ENCODE measurements at regions not wholly inside any gene's neighbourhood (a gene's known extent, or its start where the extent isn't known, plus 50 kb on each side); places are given as distances from the start of the nearest gene placed in this dataset.
"Not testable (repeated sequence)": the region's sequence is repeated elsewhere in the genome, so short reads cannot be mapped to it uniquely, and the experiment has no call there.

DNA sequence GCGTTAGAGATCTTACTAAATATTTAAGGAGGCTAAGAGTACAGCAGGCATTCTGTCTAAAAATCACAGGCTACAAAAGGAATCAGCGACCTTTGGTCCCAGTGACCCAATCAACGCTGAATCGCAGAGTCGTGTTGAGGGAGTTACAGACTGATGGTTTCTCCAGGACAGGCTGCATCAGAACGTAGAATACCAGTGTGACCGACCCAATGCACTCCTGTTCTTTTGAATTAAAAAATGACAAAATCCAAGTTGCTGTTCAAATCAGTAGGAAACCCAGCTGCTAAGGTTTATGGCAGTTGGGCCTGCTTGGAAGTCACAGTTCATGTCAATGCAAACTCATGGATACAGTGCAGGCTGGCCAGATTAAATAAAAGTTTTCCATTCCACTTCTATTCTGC lies 155.8 kb upstream of the AFDN start:
- H3K36me3 ChIP-seq, result no peaks in the 10 kb centered on the region
- peaks cover 0 to 6% of the 10 kb centered on the region in 2 donors for H3K9me3 ChIP-seq
- intact Hi-C loops (cut with DNase I), result no loop called here
- H3K27me3 ChIP-seq, result no peaks in the 10 kb centered on the region
- H3K4me3 ChIP-seq, result no peak overlapping the region
- no peak overlapping the region for H3K27ac ChIP-seq
- TF ChIP-seq, protein P1, sequence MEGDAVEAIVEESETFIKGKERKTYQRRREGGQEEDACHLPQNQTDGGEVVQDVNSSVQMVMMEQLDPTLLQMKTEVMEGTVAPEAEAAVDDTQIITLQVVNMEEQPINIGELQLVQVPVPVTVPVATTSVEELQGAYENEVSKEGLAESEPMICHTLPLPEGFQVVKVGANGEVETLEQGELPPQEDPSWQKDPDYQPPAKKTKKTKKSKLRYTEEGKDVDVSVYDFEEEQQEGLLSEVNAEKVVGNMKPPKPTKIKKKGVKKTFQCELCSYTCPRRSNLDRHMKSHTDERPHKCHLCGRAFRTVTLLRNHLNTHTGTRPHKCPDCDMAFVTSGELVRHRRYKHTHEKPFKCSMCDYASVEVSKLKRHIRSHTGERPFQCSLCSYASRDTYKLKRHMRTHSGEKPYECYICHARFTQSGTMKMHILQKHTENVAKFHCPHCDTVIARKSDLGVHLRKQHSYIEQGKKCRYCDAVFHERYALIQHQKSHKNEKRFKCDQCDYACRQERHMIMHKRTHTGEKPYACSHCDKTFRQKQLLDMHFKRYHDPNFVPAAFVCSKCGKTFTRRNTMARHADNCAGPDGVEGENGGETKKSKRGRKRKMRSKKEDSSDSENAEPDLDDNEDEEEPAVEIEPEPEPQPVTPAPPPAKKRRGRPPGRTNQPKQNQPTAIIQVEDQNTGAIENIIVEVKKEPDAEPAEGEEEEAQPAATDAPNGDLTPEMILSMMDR (IDR thresholded peaks at IDR 0.05), result no peak
- no peak for ATAC-seq
- H3K4me1 ChIP-seq, result peaks cover 0 to 2% of the 10 kb centered on the region in 2 donors
- DNase-seq, result no peak

DNA sequence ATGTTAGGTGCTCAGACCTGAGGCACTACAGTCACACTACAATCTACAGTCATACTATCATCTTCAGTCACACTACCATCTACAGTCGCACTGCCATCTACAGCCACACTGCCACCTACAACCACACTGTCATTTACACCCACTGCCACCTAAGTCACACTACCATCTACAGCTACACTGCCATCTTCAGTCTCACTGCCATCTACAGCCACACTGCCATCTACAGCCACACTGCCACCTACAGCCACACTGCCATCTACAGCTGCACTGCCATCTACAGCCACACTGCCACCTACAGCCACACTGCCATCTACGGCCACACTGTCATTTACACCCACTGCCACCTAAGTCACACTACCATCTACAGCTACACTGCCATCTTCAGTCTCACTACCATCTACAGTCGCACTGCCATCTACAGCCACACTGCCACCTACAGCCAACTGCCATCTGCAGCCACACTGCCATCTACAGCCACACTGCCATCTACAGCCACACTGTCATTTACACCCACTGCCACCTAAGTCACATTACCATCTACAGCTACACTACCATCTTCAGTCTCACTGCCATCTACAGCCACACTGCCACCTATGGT lies 155.2 kb upstream of the AFDN start:
- ATAC-seq; intact Hi-C loops (cut with DNase I); H3K4me1 ChIP-seq; DNase-seq; H3K9me3 ChIP-seq; H3K4me3 ChIP-seq; H3K36me3 ChIP-seq; H3K27me3 ChIP-seq; H3K27ac ChIP-seq: not testable (repeated sequence)

DNA sequence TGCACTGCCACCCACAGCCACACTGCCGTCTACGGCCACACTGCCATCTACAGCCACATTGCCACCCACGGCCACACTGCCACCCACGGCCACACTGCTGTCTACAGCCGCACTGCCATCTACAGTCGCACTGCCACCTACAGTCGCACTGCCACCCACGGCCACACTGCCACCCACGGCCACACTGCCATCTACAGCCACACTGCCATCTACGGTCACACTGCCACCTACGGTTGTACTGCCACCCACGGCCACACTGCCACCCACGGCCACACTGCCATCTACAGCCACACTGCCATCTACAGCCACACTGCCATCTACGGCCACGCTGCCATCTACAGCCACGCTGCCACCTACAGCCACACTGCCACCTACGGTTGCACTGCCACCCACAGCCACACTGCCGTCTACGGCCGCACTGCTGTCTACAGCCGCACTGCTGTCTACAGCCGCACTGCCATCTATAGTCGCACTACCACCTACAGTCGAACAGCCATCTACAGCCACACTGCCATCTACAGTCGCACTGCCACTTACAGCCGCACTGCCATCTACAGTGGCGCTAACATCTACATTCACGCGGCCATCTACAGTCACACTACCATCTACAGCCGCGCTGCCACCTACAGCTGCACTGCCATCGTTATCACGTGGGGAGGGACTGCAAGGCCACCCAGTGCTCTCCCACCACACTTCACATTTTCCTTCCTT lies 154.6 kb upstream of the AFDN start:
- no peak overlapping the region for H3K27ac ChIP-seq
- H3K36me3 ChIP-seq, result no peaks in the 10 kb centered on the region
- H3K4me3 ChIP-seq, result no peak overlapping the region
- H3K9me3 ChIP-seq, result peaks cover 0 to 6% of the 10 kb centered on the region in 2 donors
- intact Hi-C loops (cut with DNase I), result no loop called here
- peaks cover 0 to 4% of the 10 kb centered on the region in 2 donors for H3K4me1 ChIP-seq
- DNase-seq (no peak), ATAC-seq (no peak)
- peaks cover 0 to 8% of the 10 kb centered on the region in 2 donors for H3K27me3 ChIP-seq
- TF ChIP-seq, protein P1 (IDR thresholded peaks at IDR 0.05), result no peak

DNA sequence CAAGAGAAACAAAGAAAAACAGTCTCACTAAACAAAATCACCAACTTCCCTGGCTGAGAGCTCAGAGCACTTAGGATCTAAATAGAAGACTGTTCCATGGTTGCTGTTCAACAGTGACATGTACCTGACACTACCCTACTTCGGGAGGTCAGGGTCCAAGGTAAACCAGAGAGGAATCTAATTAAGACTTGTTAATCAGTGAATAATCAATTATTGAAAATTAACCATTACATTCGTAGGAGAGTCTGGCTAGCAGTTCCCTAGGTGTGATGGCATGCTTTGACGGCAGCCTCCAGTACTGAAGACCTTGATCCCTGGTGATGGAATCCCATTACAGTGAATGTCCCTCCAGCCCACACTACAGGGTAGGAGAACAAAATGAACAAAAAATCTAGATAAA lies 154.0 kb upstream of the AFDN start:
- Histone ChIP-seq H3K27ac (no peak overlapping the region), H3K27me3 (peaks cover 0 to 14% of the 10 kb centered on the region in 2 donors), H3K9me3 (peaks cover 0 to 6% of the 10 kb centered on the region in 2 donors), H3K4me3 (no peak overlapping the region), H3K4me1 (peaks cover 0 to 10% of the 10 kb centered on the region in 2 donors), H3K36me3 (no peaks in the 10 kb centered on the region)
- DNase-seq (no peak), ATAC-seq (no peak)
- TF ChIP-seq, protein P1 (IDR thresholded peaks at IDR 0.05), result no peak
- intact Hi-C loops (cut with DNase I), result no loop called here

DNA sequence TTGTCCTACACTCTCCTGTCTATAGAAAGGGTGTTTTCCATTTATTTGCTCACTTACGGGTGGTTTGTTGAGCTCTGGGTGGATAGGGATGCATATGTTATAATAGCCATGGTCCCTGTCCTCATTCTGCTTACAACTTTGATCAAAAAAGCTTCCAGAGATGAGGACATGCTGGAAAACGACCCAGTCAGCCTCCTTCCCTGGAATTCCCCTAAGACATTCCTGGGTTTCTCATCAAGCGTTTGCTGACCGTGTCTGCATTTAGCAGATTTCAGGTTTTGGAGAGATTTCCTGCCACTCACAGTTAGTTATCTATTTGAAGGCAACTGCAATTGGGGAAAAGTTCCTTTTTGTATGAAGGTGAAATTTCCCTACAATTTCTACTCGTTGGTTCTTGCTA lies 152.8 kb upstream of the AFDN start:
- H3K4me3 ChIP-seq, result no peak overlapping the region
- TF ChIP-seq, protein P1 (IDR thresholded peaks at IDR 0.05), result no peak
- peaks cover 9 to 26% of the 10 kb centered on the region in 2 donors for H3K27me3 ChIP-seq
- H3K4me1 ChIP-seq, result peaks cover 0 to 22% of the 10 kb centered on the region in 2 donors
- no peak overlapping the region for H3K27ac ChIP-seq
- intact Hi-C loops (cut with DNase I), result no loop called here
- peaks cover 0 to 6% of the 10 kb centered on the region in 2 donors for H3K9me3 ChIP-seq
- H3K36me3 ChIP-seq, result no peaks in the 10 kb centered on the region
- no peak for DNase-seq
- ATAC-seq, result no peak

Data from left lung (tissue), 4 donors.